GM18520 (cell line): ENCODE measurements at regions not wholly inside any gene's neighbourhood (a gene's known extent, or its start where the extent isn't known, plus 50 kb on each side); places are given as distances from the start of the nearest gene placed in this dataset.

Experiments used
- ATAC-seq: cut with Tn5 transposase; IDR thresholded peaks from one replicate; pipeline ENCODE4 v1.9.1; 2021; ENCODE audit not compliant: unreplicated experiment

GRCh38 chr12:61655241-61655640 is 605.0 kb upstream of the USP15 start:
- no peak for ATAC-seq

GRCh38 chr12:61667676-61668075 is 592.5 kb upstream of the USP15 start:
- no peak for ATAC-seq

- no peak for ATAC-seq
Measured at GRCh38 chr12:61676520-61676919, 583.7 kb upstream of the USP15 start.

- ATAC-seq: no peak
Measured at GRCh38 chr12:61687407-61687806, 572.8 kb upstream of the USP15 start.

- ATAC-seq: no peak
Measured at GRCh38 chr12:61694214-61694613, 566.0 kb upstream of the USP15 start.

GRCh38 chr12:61701471-61701870 is 558.7 kb upstream of the USP15 start:
- no peak for ATAC-seq

- no peak for ATAC-seq
Measured at GRCh38 chr12:61706783-61707182, 553.4 kb upstream of the USP15 start.

GRCh38 chr12:61713121-61713520 is 547.1 kb upstream of the USP15 start:
- ATAC-seq: no peak

GRCh38 chr12:61717986-61718385 is 542.2 kb upstream of the USP15 start:
- ATAC-seq: no peak

- ATAC-seq: no peak
Measured at GRCh38 chr12:61739925-61740324, 520.3 kb upstream of the USP15 start.

GRCh38 chr12:61750604-61751003 is 509.6 kb upstream of the USP15 start:
- ATAC-seq: no peak

GRCh38 chr12:61754214-61754613 is 506.0 kb upstream of the USP15 start:
- no peak for ATAC-seq

- no peak for ATAC-seq
Measured at GRCh38 chr12:61757831-61758505, 502.2 kb upstream of the USP15 start.

- no peak for ATAC-seq
Measured at GRCh38 chr12:61758661-61759060, 501.5 kb upstream of the USP15 start.

- ATAC-seq: no peak
Measured at GRCh38 chr12:61765926-61766325, 494.3 kb upstream of the USP15 start.

- no peak for ATAC-seq
Measured at GRCh38 chr12:61780435-61780834, 479.8 kb upstream of the USP15 start.

GRCh38 chr12:61781021-61781581 is 479.1 kb upstream of the USP15 start:
- no peak for ATAC-seq

- no peak for ATAC-seq
Measured at GRCh38 chr12:61796846-61797245, 463.4 kb upstream of the USP15 start.

GRCh38 chr12:61797266-61797665 is 462.9 kb upstream of the USP15 start:
- no peak for ATAC-seq

- ATAC-seq: no peak
Measured at GRCh38 chr12:61798778-61799177, 461.4 kb upstream of the USP15 start.

- ATAC-seq: no peak
Measured at GRCh38 chr12:61804301-61804700, 455.9 kb upstream of the USP15 start.

GRCh38 chr12:61808856-61809255 is 451.3 kb upstream of the USP15 start:
- ATAC-seq: no peak

- ATAC-seq: no peak
Measured at GRCh38 chr12:61810486-61810885, 449.7 kb upstream of the USP15 start.
